ENCODE measurements at regions not wholly inside any gene's neighbourhood (a gene's known extent, or its start where the extent isn't known, plus 50 kb on each side); places are given as distances from the start of the nearest gene placed in this dataset.
A peak's percentile ranks its signal among the peaks of the same experiment; 100 is the strongest.

DNA sequence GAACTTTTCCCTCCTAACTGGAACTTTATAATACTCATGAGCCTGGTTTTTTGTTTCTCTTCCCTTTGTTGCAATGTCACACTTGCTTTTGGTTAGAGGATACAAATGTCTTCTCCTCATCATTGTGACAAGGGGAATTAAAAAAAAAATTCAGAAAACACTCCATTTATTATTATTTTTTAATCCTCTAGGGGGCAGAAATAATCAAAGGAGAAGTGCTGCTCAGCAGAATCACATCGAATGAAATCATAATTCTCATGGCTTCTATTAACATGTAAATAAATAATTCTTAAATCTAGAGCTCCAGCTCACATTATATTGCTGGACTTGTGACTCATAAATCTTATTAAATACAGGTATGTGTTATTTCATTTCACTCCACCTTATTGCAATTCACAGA is 273.8 kb downstream of the TRIB2 start:
- Histone ChIP-seq H3K36me3 (no peaks in the 10 kb centered on the region), H3K4me1 (no peaks in the 10 kb centered on the region), H3K4me3 (no peak overlapping the region), H3K9me3 (no peaks in the 10 kb centered on the region), H3K27me3 (no peaks in the 10 kb centered on the region), H3K27ac (no peak overlapping the region)
- TF ChIP-seq, protein P1, sequence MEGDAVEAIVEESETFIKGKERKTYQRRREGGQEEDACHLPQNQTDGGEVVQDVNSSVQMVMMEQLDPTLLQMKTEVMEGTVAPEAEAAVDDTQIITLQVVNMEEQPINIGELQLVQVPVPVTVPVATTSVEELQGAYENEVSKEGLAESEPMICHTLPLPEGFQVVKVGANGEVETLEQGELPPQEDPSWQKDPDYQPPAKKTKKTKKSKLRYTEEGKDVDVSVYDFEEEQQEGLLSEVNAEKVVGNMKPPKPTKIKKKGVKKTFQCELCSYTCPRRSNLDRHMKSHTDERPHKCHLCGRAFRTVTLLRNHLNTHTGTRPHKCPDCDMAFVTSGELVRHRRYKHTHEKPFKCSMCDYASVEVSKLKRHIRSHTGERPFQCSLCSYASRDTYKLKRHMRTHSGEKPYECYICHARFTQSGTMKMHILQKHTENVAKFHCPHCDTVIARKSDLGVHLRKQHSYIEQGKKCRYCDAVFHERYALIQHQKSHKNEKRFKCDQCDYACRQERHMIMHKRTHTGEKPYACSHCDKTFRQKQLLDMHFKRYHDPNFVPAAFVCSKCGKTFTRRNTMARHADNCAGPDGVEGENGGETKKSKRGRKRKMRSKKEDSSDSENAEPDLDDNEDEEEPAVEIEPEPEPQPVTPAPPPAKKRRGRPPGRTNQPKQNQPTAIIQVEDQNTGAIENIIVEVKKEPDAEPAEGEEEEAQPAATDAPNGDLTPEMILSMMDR (IDR thresholded peaks at IDR 0.05), result peak in 1 of 2 donors; percentile 48
- no peak for DNase-seq (ENCODE audit: low spot score)

DNA sequence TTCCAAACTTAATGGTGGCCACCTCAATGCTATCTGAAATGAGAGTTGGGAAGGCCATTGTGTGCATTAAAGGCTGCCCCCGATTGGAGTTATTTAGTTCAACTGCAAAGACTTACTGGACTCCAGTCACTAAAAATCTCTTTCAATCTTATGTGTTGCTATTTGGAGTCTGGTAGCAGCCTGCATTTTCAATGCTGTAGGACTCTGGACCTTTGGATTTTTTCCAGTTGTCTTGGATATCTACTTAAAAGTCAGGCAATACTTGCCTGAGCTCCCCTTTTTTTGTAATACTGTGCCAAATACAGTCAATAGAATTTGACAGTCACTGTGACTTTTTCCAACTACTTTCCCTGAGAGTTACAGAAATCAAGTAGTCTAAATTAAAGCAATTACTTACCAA is 281.9 kb downstream of the TRIB2 start:
- TF ChIP-seq, protein P1 (IDR thresholded peaks at IDR 0.05), result no peak
- no peak overlapping the region for H3K4me3 ChIP-seq
- H3K4me1 ChIP-seq, result peaks cover 0 to 9% of the 10 kb centered on the region in 2 donors
- DNase-seq (ENCODE audit: low spot score), result no peak
- H3K27me3 ChIP-seq, result no peaks in the 10 kb centered on the region
- no peak overlapping the region for H3K27ac ChIP-seq
- H3K9me3 ChIP-seq, result no peaks in the 10 kb centered on the region
- H3K36me3 ChIP-seq, result no peaks in the 10 kb centered on the region

DNA sequence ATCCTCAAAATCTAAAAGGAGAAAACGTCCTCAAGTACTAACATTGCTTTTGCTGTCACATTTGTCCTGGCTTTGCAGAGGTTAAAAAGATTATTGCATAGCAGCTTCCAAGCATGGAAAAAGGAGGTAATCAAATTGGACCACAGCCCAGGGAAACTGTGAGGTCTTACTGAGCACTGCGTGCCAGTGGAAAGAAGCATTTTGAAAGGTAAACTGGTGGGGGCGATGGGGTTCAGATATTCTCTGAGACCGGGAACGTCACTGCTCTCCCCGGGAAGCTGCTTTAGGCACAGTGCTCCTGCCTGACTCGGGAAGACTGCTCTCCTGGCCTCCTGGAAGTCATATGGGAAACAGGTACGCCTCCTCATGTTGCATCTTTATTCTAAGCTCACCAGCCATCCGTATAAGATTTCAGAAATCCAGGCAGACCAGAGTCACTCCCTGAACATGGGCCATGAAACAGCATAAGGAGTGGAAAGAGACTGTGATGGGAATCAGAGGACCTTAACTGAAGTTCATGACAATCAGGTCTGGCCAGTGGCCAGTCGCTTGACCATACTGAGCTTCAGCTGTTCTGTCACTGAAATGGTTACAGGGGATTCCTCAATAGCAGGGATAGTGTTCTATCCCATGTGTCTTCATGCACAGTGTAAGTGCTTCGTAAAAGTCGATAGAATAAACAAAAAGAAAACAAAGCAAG is 284.1 kb downstream of the TRIB2 start:
- Histone ChIP-seq H3K27ac (no peak overlapping the region), H3K4me3 (no peak overlapping the region), H3K36me3 (no peaks in the 10 kb centered on the region), H3K9me3 (no peaks in the 10 kb centered on the region), H3K4me1 (peaks cover 0 to 9% of the 10 kb centered on the region in 2 donors), H3K27me3 (no peaks in the 10 kb centered on the region)
- DNase-seq (ENCODE audit: low spot score), result no peak
- TF ChIP-seq, protein P1 (IDR thresholded peaks at IDR 0.05), result no peak

- H3K4me3 ChIP-seq, result no peak overlapping the region
- no peak overlapping the region for H3K27ac ChIP-seq
Observed at GRCh38 chr2:13001408-13001807, 284.7 kb downstream of the TRIB2 start.

DNA sequence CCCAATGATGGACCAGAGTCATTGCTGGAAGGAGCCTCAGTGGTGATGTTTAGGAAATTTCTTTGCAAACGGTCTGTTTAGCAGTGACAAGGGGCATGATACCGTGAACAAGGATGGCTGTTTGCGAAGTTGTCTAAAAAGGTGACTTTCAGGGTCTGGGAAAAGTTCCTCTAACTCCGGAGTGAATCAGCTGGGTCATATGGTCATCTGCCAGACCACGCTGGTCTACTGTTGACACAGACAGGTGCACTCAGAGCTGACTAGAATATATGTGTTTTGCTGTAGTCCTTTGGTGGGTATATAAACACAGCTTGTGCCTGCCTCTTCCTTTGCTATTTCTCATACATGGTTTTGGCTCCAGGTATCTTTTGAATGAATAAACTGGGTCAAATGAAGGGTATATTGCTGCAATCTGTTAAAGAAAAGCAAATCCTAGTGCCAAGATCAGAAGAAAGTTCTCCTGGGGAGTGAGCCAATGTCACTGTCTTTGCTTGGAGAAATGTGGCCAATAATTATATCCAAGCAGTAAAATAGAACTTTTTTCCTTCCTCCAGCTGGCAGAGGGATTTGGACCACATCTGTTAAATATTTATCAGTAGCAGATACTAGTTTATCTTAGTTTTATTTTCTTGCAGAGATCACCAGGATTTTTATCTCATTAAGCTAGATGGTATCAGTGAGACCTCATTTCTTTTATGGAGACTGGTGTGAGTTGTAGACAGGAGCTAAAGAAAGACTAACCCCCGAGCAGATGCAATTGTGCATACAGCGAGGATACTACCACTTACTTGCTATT is 286.0 kb downstream of the TRIB2 start:
- peaks cover 0 to 17% of the 10 kb centered on the region in 2 donors for H3K4me1 ChIP-seq
- no peaks in the 10 kb centered on the region for H3K9me3 ChIP-seq
- DNase-seq (ENCODE audit: low spot score), result no peak
- H3K27me3 ChIP-seq, result no peaks in the 10 kb centered on the region
- H3K27ac ChIP-seq, result no peak overlapping the region
- H3K36me3 ChIP-seq, result no peaks in the 10 kb centered on the region
- H3K4me3 ChIP-seq, result no peak overlapping the region
- TF ChIP-seq, protein P1 (IDR thresholded peaks at IDR 0.05), result no peak

More at GRCh38 chr2:13001408-13001807, 284.7 kb downstream of the TRIB2 start:
- no peaks in the 10 kb centered on the region for H3K9me3 ChIP-seq
- H3K27me3 ChIP-seq, result no peaks in the 10 kb centered on the region
- peaks cover 0 to 13% of the 10 kb centered on the region in 2 donors for H3K4me1 ChIP-seq
- H3K36me3 ChIP-seq, result no peaks in the 10 kb centered on the region
- TF ChIP-seq, protein P1 (IDR thresholded peaks at IDR 0.05), result no peak
- DNase-seq (ENCODE audit: low spot score), result no peak
